ENCODE measurements at regions not wholly inside any gene's neighbourhood (a gene's known extent, or its start where the extent isn't known, plus 50 kb on each side); places are given as distances from the start of the nearest gene placed in this dataset.

DNA sequence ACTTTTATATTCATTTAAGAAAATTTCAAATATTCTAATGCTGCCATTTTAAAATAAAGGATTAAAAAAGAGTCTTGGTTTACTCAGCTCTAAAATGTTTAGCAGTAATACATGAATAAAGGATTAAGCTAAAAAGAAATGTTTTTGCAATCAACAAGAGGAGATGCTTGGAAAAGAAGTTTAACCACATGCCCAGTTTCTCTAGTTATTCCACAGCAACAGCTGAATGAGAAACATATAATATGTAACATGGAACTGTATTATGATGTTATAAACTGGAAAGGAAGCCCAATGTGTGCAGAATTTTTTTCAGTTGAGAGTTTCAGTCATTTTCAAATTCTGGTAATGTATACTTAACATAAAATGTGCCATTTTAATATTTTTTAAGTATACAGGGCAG, 76.5 kb upstream of the ALDH1A1 start:
- DNase-seq (ENCODE audit: low spot score in 2 of 2): no peak
- H3K4me1 ChIP-seq: no peaks in the 10 kb centered on the region
- H3K36me3 ChIP-seq: no peaks in the 10 kb centered on the region
- no peak overlapping the region for H3K27ac ChIP-seq
- no peak overlapping the region for H3K4me3 ChIP-seq
- no peaks in the 10 kb centered on the region for H3K27me3 ChIP-seq
- H3K9me3 ChIP-seq: no peaks in the 10 kb centered on the region
- TF ChIP-seq EP300 (IDR thresholded peaks at IDR 0.05) (no peak), POLR2A (IDR thresholded peaks at IDR 0.05) (no peak)
- TF ChIP-seq, protein P1, sequence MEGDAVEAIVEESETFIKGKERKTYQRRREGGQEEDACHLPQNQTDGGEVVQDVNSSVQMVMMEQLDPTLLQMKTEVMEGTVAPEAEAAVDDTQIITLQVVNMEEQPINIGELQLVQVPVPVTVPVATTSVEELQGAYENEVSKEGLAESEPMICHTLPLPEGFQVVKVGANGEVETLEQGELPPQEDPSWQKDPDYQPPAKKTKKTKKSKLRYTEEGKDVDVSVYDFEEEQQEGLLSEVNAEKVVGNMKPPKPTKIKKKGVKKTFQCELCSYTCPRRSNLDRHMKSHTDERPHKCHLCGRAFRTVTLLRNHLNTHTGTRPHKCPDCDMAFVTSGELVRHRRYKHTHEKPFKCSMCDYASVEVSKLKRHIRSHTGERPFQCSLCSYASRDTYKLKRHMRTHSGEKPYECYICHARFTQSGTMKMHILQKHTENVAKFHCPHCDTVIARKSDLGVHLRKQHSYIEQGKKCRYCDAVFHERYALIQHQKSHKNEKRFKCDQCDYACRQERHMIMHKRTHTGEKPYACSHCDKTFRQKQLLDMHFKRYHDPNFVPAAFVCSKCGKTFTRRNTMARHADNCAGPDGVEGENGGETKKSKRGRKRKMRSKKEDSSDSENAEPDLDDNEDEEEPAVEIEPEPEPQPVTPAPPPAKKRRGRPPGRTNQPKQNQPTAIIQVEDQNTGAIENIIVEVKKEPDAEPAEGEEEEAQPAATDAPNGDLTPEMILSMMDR (IDR thresholded peaks at IDR 0.05): no peak

DNA sequence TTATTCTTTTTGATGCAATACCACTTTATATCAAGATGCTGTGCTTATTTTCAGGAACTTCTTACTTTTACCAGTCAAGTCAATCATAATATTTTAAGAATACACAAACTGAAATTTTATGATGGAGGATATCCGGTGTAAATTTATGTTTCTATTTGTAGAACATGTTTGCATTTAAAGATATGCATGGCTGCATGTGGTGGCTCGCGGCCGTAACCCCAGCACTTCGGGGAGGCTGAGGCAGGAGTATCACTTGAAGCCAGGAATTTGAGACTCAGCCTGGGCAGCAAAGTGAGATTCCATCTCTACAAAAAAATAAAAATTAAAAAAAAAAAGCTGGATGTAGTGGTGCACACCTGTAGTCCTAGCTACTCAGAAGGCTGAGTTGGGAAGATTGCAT, 73.5 kb upstream of the ALDH1A1 start:
- no peaks in the 10 kb centered on the region for H3K9me3 ChIP-seq
- WGBS, 2 donors: 95 to 96% methylated on average over 5 of the region's 5 CpGs

DNA sequence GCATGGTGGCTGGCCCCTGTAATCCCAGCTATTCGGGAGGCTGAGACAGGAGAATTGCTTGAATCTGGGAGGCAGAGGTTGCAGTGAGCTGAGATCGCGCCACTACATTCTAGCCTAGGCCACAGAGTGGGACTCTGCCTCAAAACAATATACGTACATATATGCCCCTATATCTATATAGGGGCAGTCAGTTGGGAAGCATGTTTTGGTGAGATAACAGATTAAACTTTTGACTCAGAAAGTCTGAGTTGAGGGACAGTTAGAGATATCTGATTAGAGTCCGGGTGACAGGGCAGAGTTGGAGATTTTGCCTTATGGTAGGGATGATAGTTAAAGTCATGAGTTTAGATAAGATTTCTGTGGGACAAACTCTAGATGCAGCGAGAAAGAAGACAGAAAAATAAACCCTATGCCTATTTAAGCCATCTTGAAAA, 71.8 kb upstream of the ALDH1A1 start:
- Histone ChIP-seq H3K36me3 (no peaks in the 10 kb centered on the region), H3K27me3 (no peaks in the 10 kb centered on the region), H3K27ac (no peak overlapping the region), H3K4me1 (peaks cover 0 to 10% (median 0%) of the 10 kb centered on the region in 4 donors), H3K9me3 (no peaks in the 10 kb centered on the region), H3K4me3 (no peak overlapping the region)
- WGBS, 2 donors: 95 to 96% methylated on average over 6 of the region's 6 CpGs
- no peak for DNase-seq (ENCODE audit: low spot score in 2 of 2)
- TF ChIP-seq, protein P1 (IDR thresholded peaks at IDR 0.05): no peak
- TF ChIP-seq POLR2A (IDR thresholded peaks at IDR 0.05): no peak
- TF ChIP-seq EP300 (IDR thresholded peaks at IDR 0.05): no peak

More for the DNA sequence above, 73.5 kb upstream of the ALDH1A1 start:
- Histone ChIP-seq H3K27me3 (no peaks in the 10 kb centered on the region), H3K36me3 (no peaks in the 10 kb centered on the region), H3K4me3 (no peak overlapping the region), H3K4me1 (peaks cover 0 to 10% (median 0%) of the 10 kb centered on the region in 4 donors), H3K27ac (no peak overlapping the region)
- DNase-seq (ENCODE audit: low spot score in 2 of 2): no peak
- TF ChIP-seq, protein P1 (IDR thresholded peaks at IDR 0.05): no peak
- no peak for TF ChIP-seq POLR2A (IDR thresholded peaks at IDR 0.05)
- TF ChIP-seq EP300 (IDR thresholded peaks at IDR 0.05): no peak

DNA sequence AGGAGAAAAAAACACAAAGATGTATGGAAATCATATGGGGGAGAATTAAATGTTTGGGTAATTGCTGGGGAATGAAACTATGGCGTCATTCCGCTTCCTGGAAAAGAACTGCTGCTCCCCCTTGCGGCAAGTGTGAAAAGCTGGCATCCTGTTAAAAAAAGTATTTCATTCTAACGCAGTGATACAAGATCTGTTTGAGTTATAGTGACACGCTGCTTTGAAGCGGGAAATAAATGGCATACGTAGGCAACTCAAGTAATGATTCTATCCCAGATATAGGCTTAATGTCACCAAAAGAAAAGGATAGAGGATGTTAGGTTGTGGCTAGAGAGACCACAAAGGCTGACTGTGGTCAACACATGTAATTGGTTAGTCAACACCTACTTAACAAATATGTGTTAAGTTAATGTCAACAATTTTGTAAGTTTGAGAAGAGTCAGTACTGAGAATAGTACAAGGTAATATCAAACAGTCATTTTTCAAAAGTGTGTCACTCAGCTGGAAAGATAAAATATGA, 70.2 kb upstream of the ALDH1A1 start:
- Histone ChIP-seq H3K36me3 (no peaks in the 10 kb centered on the region), H3K9me3 (peaks cover 0 to 8% (median under 1%) of the 10 kb centered on the region in 4 donors), H3K4me3 (no peak overlapping the region), H3K27ac (peak overlapping the region in 2 of 4 donors; percentile 56 to 68), H3K27me3 (no peaks in the 10 kb centered on the region), H3K4me1 (peaks cover 0 to 10% (median 0%) of the 10 kb centered on the region in 4 donors)
- TF ChIP-seq, protein P1 (IDR thresholded peaks at IDR 0.05): peak; percentile 72 to 90 (median 78)
- TF ChIP-seq POLR2A (IDR thresholded peaks at IDR 0.05) (no peak), EP300 (IDR thresholded peaks at IDR 0.05) (peak in 1 of 2 donors; percentile 43)
- no peak for DNase-seq (ENCODE audit: low spot score in 2 of 2)
- 21 to 27% methylated on average over 7 of the region's 7 CpGs for WGBS, 2 donors

DNA sequence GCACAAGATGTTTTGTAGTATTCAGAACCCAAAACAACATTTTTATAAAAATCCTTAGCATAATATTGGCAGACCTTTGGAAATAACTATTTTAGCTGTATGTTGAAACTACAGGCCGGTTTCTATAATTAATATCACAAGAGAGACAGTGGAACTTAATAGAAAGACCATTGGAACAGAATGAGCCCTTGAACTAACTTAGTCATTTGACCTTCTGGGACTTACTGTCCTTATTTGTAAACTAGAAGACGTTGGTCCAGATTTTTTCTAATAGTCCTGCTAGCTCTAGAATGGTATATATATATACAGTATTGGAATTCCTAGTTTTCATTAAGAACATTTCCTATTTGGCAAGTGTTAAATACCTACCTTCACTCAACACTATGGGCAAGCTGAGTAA, 69.5 kb upstream of the ALDH1A1 start:
- Histone ChIP-seq H3K27ac (peak overlapping the region in 1 of 4 donors; percentile 56), H3K36me3 (no peaks in the 10 kb centered on the region), H3K4me3 (no peak overlapping the region), H3K4me1 (peaks cover 0 to 10% (median 0%) of the 10 kb centered on the region in 4 donors), H3K27me3 (no peaks in the 10 kb centered on the region), H3K9me3 (peaks cover 0 to 11% (median 3%) of the 10 kb centered on the region in 4 donors)
- no peak for DNase-seq (ENCODE audit: low spot score in 2 of 2)
- 40 to 52% methylated on average over 2 of the region's 2 CpGs for WGBS, 2 donors
- TF ChIP-seq POLR2A (IDR thresholded peaks at IDR 0.05) (no peak), EP300 (IDR thresholded peaks at IDR 0.05) (no peak)
- TF ChIP-seq, protein P1 (IDR thresholded peaks at IDR 0.05): no peak
